ENCODE measurements at regions not wholly inside any gene's neighbourhood (a gene's known extent, or its start where the extent isn't known, plus 50 kb on each side); places are given as distances from the start of the nearest gene placed in this dataset.
"Not testable (repeated sequence)": the region's sequence is repeated elsewhere in the genome, so short reads cannot be mapped to it uniquely, and the experiment has no call there.

GRCh38 chr5:166111021-166111420 lies 2180.4 kb upstream of the WWC1 start:
- no peak for TF ChIP-seq CTCF (IDR thresholded peaks at IDR 0.05; ENCODE audit: insufficient read depth, low read length)
- H3K4me3 ChIP-seq (ENCODE audit: low read depth, low read length), result no peak overlapping the region
- no peak for DNase-seq (ENCODE audit: low read depth)

DNA sequence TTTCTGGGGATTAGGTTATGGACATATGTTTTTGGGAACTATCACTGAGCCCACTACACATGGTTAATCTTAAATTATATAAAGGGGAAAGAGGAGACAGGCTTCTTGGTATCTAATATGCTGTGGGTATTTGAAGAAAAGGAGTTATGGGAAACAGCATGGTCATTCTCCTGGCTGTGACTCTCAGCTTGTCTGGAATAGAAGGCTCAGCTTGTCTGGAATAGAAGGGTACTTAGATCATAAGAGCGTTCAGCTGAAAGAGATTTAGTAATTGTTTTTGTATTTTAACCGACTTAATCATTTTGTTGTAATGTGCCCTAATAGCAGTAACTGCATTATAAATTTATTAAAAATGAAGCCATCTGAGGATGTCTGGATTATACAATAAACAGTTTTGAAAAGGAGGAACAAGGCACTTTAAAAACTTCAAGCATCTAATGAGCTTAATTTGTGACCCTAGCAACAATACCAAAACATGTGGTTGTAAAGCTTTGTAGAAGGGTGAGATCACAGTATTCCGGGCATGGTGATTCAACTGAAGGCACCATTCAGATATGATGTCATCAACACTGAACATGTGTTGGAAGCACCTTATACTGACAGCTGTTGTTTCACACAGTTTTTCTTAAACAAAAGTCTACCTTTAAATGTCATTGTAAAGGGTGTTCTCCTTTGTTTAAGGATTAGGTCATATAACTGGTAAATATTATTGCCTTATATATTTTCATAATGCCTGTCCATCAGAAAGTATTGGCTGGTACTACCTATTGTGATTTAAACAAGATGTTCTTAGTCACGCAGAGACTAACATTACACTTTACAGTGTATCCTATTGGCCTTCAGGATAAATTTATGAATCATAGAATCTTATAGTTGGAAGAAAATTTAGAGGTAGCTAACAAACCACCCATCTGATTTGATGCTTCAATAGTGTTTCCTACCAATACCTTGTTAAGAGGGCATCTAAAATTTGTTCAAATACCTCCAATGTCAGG lies 2174.1 kb upstream of the WWC1 start:
- no peak overlapping the region for H3K4me3 ChIP-seq (ENCODE audit: low read depth, low read length)
- no peak for DNase-seq (ENCODE audit: low read depth)
- TF ChIP-seq CTCF (IDR thresholded peaks at IDR 0.05; ENCODE audit: insufficient read depth, low read length), result no peak

DNA sequence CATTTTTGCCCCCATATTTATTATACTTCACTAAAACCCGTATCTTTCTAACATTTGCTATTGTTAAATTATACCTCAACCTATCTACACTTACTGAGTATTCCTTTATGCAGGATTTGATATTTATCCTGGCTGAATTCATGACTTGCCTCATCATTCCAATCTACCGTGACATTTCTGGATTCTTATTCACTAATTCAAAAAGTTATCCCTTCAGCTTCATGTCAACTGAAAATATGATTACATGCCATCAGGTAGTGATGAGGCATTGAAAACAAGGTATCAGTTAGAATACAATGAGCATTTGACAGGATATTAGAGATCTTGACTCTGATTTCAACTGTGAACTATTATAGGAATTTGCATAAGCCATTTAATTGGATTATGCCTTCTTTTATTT lies 2171.9 kb upstream of the WWC1 start:
- no peak for DNase-seq (ENCODE audit: low read depth)
- no peak overlapping the region for H3K4me3 ChIP-seq (ENCODE audit: low read depth, low read length)
- TF ChIP-seq CTCF (IDR thresholded peaks at IDR 0.05; ENCODE audit: insufficient read depth, low read length), result no peak

- no peak for DNase-seq (ENCODE audit: low read depth)
- H3K4me3 ChIP-seq (ENCODE audit: low read depth, low read length), result no peak overlapping the region
- TF ChIP-seq CTCF (IDR thresholded peaks at IDR 0.05; ENCODE audit: insufficient read depth, low read length), result no peak
These were observed 2167.7 kb upstream of the WWC1 start for GRCh38 chr5:166123717-166124116.

DNA sequence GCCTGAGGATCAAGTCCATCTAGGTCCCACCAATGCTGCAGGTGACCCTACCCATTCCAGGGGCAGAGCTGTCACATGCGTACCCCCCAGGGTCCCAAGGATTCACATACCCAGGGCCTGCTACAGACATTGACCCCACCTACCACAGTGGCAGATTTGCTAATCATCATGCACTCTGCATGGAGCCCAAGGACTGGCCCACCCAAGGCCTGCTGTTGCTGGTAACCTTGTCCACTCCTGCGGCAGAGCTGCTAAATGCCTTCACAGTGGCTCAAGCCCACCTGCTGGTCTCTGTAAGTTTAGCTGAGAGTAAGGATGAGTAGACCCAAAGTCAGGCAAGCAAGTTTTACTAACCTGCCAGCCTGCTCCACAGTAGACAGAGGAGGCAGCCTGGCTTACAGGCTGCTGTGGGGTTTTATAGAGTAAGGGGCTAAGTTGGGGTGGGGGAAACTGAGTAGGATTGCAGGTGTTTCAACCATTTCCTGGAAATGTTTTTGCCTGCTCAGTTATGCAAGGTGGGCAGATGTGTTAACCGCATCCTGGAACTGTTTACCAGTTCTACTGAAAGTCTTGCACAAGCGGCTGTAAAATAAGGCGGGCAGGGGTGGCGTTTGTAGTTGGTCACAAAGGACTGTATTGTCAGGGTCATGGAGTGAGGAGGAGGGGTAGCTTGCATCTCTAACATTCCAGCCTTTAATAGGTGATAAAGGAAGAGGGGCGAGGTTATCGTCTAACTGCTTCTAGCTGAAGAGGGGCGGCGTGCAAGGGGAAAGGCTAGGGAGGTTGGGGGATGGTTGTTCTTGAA lies 2163.5 kb upstream of the WWC1 start:
- no peak for DNase-seq (ENCODE audit: low read depth)
- no peak overlapping the region for H3K4me3 ChIP-seq (ENCODE audit: low read depth, low read length)
- no peak for TF ChIP-seq CTCF (IDR thresholded peaks at IDR 0.05; ENCODE audit: insufficient read depth, low read length)

DNA sequence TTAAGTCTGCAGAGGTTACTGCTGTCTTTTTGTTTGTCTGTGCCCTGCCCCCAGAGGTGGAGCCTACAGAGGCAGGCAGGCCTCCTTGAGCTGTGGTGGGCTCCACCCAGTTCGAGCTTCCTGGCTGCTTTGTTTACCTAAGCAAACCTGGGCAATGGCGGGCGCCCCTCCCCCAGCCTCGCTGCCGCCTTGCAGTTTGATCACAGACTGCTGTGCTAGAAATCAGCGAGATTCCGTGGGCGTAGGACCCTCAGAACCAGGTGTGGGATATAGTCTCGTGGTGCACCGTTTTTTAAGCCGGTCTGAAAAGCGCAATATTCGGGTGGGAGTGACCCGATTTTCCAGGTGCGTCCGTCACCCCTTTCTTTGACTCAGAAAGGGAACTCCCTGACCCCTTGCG lies 2146.3 kb upstream of the WWC1 start:
- not testable (repeated sequence) for DNase-seq (ENCODE audit: low read depth); H3K4me3 ChIP-seq (ENCODE audit: low read depth, low read length)

GRCh38 chr5:166163996-166164610 lies 2127.3 kb upstream of the WWC1 start:
- DNase-seq (ENCODE audit: low read depth), result no peak
- TF ChIP-seq CTCF (IDR thresholded peaks at IDR 0.05; ENCODE audit: insufficient read depth, low read length), result no peak
- no peak overlapping the region for H3K4me3 ChIP-seq (ENCODE audit: low read depth, low read length)
